GM12875 (cell line): ENCODE measurements at regions not wholly inside any gene's neighbourhood (a gene's known extent, or its start where the extent isn't known, plus 50 kb on each side); places are given as distances from the start of the nearest gene placed in this dataset.

Experiments used
- H3K4me3 ChIP-seq: one replicate; pipeline ENCODE4 v1.5.1; 2011; ENCODE audit warnings: low read depth, low read length, control low read depth
- TF ChIP-seq, protein P1 (sequence below): IDR thresholded peaks from 2 replicates; pipeline ENCODE4 v1.5.1; 2011; ENCODE audit warnings: low read depth, mild to moderate bottlenecking, control low read depth, inconsistent platforms, low read length, moderate library complexity, borderline replicate concordance; ENCODE audit not compliant: insufficient read depth

DNA sequence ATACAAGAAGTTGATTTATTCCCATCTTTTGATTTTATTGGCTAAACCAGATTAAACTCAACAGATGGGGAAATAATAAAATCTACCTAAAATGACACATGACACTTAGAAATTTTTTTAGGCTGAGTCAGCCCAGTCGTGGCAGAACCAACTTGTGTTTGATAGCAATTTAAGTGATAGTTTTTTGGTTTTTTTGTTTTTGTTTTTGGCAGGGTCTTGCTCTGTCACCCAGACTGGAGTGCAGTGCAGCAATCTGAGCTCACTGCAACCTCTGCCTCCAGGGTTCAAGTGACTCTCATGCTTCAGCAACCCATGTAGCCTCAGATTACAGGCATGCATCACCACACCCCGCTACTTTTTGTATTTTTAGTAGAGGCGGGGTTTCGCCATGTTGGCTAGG lies 370.3 kb upstream of the NOCT start:
- no peak overlapping the region for H3K4me3 ChIP-seq
- TF ChIP-seq, protein P1, sequence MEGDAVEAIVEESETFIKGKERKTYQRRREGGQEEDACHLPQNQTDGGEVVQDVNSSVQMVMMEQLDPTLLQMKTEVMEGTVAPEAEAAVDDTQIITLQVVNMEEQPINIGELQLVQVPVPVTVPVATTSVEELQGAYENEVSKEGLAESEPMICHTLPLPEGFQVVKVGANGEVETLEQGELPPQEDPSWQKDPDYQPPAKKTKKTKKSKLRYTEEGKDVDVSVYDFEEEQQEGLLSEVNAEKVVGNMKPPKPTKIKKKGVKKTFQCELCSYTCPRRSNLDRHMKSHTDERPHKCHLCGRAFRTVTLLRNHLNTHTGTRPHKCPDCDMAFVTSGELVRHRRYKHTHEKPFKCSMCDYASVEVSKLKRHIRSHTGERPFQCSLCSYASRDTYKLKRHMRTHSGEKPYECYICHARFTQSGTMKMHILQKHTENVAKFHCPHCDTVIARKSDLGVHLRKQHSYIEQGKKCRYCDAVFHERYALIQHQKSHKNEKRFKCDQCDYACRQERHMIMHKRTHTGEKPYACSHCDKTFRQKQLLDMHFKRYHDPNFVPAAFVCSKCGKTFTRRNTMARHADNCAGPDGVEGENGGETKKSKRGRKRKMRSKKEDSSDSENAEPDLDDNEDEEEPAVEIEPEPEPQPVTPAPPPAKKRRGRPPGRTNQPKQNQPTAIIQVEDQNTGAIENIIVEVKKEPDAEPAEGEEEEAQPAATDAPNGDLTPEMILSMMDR: no peak

DNA sequence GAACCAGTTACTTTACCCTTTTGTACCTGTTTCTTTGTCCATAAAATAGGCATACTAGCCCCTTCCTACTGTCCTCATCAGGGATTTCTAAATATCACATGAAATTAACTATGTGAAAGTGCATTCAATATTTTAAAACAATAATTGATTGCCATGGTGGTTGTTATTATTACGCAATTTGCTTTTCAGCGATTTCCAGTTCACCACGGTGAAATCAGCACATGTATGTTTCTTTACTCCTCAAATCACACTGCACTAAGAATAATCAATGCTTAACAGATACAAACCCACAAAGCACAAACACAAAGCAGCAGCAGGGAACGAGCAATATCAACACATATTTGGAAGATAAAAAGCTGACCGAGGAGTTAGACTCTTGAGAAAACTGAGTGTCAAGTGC lies 371.3 kb upstream of the NOCT start:
- TF ChIP-seq, protein P1: no peak
- H3K4me3 ChIP-seq: no peak overlapping the region

DNA sequence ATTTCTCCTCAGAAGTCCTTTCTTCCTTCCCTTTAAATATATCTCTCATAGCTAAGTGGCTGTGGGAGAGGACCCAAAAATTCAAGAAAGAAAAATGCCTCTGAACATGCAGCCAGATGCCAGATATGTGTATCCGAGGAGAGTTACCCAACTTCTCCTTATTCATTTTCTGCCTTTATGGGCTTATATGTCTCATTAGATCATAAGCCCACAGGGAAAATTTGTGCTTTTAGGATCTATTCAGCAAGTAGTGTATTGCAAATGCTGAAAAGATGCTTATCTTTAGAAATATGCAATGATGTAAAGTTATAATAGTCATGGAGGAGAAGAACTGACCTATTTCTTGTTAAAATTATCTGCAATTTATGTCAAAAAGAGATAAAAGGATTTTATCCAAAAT lies 371.8 kb upstream of the NOCT start:
- no peak overlapping the region for H3K4me3 ChIP-seq
- TF ChIP-seq, protein P1: no peak

DNA sequence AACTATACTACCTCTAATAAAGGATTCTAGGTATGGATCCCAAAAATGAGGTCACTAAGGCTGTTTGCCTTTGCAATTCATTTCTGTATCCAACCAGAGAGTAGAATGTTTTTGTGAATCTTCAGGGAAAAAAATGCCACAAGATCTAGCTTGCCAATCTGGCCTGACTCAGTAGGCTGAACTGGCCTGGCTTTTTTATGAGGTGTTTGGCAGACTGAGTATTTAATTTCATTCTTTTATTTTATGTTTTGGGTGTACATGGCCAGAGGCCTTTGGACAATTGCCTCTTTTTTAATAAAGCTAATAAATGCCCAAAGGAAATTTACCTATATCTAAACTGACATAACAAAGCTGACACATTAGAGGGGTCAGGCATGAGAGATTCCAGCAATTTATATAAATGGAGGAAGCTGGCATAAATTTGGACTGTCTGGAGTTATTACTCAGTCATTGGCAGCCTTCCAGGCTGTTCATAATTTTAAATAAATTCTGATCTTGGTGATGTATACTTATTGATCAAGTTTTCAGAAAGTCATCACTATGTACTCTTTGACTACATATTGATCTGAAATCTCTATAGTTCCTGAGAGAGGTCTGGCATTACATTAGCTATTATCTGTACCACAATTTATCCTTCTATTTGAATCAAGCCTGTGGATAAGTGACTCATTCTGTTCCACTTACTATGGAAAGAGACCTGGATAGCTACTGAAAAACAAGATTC lies 376.4 kb upstream of the NOCT start:
- no peak overlapping the region for H3K4me3 ChIP-seq
- TF ChIP-seq, protein P1: no peak

DNA sequence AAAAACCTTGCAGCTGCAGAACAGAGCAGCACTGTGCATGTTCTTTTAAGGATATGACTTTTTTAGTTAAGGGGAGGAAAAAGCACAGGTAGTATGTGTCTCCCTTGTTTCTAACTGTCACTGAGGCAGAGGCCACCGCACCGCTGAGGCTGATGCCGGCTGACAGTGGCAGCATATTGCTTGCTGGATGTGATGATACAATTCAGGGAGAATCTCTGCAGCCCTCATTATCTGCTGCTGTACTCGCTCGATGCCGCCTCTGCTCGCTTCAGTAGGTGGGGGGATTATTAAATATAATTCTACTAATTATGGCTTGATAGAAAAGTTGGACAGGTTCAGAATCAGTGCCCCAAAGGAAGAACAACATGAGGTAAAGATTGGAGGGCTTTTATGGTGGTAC lies 378.8 kb upstream of the NOCT start:
- TF ChIP-seq, protein P1: no peak

DNA sequence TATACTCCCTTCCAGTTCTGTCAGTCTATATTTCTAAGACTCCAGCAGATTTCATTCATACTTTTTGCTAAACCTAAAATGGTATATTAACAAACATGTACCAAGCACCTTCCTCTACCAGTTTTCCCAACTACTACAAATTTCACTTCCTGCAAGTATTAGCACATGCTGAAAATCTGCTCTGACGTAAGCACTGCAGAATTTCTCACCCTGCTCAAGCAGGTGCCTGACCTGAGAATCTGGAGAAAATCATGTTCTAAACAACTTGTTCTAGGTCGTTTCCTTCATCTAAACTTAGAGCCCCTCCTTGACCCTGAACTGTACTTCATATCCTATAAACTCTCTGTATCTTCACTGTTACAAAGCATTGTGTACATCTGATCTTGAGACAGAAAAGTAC lies 380.7 kb upstream of the NOCT start:
- TF ChIP-seq, protein P1: no peak
- no peak overlapping the region for H3K4me3 ChIP-seq

More for the DNA sequence above, 378.8 kb upstream of the NOCT start:
- H3K4me3 ChIP-seq: no peak overlapping the region

DNA sequence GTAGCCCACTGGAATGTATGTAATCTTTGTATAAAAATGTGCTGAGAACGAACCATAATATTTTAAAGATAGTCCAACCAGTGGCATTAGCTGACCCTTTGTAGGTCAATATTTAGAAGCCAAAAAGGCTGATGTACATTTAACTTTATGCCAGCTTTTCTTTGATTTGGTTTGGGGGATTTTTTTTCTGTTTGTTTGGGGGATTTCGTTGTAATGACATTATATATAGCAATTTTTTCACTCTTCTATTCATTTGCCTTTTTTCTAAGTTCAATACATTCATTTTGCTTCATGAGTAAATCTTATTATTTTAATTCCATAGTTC lies 382.0 kb upstream of the NOCT start:
- no peak overlapping the region for H3K4me3 ChIP-seq
- TF ChIP-seq, protein P1: no peak
